GM10266 (cell line): ENCODE measurements at regions not wholly inside any gene's neighbourhood (a gene's known extent, or its start where the extent isn't known, plus 50 kb on each side); places are given as distances from the start of the nearest gene placed in this dataset.

Experiments used
- DNase-seq: peaks from one replicate; pipeline ENCODE4 v3.0.0; 2012; ENCODE audit errors: extremely low spot score
- TF ChIP-seq, protein P1 (sequence below): IDR thresholded peaks from 2 replicates; pipeline ENCODE4 v1.5.1; 2012; ENCODE audit warnings: mild to moderate bottlenecking, low read depth; ENCODE audit not compliant: control insufficient read depth, insufficient read depth; ENCODE audit errors: missing control alignments

DNA sequence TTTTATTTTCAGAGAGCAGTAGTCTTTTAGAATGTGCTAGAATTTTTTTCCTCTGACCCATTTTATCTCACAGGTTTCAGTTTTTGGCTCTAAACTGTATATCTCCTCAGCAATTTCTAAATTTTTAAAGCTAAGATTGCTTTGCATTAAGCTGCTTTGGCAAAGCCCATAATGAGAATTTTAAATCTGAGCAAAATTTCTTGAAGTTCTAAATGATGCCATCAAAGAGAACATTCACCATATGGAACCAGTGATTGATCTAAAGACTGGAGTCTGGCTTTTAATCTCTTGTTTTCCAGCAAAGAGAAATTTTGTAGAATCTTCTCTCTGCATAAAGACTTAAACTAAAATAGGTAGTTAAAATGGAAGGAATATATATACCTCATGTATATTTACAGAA is 313.6 kb downstream of the TBC1D32 start:
- no peak for DNase-seq

DNA sequence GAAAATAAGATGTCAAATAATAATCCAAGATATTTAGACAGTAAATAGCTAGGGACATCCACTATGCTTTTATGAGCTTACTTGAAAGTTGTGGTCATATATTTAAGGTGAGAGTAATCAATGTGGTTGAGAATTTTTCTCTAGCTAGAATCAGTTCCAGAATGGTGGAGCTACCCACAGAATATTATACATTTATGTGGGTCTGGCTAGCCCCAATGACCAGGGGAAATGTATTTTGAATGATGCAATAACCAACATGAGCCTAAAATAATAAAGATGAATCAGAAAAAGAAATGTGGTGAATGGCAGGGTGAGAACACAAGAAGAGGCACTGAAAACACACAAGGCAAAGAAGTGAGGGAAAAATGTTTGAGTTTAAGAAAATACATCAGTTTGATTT is 325.7 kb downstream of the TBC1D32 start:
- TF ChIP-seq, protein P1, sequence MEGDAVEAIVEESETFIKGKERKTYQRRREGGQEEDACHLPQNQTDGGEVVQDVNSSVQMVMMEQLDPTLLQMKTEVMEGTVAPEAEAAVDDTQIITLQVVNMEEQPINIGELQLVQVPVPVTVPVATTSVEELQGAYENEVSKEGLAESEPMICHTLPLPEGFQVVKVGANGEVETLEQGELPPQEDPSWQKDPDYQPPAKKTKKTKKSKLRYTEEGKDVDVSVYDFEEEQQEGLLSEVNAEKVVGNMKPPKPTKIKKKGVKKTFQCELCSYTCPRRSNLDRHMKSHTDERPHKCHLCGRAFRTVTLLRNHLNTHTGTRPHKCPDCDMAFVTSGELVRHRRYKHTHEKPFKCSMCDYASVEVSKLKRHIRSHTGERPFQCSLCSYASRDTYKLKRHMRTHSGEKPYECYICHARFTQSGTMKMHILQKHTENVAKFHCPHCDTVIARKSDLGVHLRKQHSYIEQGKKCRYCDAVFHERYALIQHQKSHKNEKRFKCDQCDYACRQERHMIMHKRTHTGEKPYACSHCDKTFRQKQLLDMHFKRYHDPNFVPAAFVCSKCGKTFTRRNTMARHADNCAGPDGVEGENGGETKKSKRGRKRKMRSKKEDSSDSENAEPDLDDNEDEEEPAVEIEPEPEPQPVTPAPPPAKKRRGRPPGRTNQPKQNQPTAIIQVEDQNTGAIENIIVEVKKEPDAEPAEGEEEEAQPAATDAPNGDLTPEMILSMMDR = no peak
- no peak for DNase-seq

More for the DNA sequence above, 313.6 kb downstream of the TBC1D32 start:
- TF ChIP-seq, protein P1 = no peak

DNA sequence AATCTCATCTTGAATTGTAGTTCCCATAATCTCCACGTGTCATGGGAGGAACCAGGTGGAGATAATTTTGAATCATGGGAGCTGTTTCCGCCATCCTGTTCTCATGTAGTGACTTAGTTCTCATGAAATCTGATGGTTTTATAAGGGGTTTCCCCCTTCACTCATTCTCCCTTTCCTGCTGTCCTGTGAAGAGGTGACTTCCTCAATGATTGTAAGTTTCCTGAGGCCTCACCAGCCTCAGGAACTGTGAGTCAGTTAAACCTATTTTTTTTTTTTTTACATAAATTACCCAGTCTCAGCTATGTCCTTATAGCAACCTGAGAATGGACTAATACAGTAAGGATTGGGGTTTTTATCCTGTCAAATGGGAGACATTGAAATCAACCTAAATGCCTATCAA is 328.3 kb downstream of the TBC1D32 start:
- DNase-seq = no peak
- TF ChIP-seq, protein P1 = no peak

DNA sequence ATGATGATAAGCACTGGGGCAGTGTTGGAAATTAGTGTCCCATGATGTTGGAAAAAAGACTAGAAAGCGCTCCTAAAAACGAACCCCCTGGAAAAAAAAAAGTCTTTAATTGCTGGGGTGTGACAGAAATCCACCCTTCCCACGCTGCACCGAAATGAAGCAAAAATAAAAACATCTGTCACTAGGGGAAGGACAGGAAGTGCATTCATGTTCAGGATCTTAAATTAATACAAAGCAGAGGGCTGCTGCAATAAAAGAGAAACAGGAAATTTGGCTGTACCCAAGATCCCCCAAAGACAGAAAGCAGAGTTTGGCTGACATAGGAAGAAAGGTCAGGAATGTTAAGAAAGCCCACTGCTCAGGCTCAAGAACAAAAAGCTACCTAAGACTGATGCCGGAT is 333.9 kb downstream of the TBC1D32 start:
- TF ChIP-seq, protein P1 = no peak
- DNase-seq = no peak

DNA sequence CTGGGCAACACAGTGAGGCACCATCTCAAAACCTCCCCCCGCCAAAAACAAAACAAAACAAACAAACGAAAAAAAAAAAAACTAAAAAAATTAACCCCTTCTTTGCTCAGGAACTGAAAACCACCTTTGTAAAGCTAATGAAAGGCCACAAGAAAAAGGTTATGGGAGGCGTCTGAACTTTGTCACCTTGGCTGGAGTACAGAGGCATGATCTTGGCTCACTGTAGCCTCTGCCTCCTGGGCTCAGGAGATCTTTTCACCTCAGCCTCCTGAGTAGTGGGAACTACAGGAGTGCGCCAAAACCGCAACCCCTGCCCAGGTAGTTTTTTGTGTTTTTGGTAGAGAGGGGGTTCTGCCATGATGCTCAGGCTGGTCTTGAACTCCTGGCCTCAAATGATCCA is 337.9 kb downstream of the TBC1D32 start:
- TF ChIP-seq, protein P1 = no peak
- DNase-seq = no peak

DNA sequence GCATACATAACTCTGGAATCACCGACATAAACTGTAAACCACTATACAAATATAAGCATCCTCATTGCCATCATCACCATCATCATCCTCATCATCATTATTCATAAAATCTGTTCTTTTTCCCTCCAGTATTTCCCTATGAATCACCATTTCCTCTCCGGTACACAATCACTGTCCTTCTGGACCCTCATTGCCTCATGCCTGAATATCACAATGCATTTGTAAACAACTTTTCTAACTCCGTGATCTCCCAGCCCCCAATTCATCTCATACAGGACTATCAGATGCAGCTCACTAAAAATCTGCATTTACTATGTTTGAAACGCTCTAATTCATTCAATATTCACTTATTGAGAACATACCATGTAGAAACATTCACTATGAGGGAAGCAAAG is 339.7 kb downstream of the TBC1D32 start:
- DNase-seq = no peak
- TF ChIP-seq, protein P1 = no peak

DNA sequence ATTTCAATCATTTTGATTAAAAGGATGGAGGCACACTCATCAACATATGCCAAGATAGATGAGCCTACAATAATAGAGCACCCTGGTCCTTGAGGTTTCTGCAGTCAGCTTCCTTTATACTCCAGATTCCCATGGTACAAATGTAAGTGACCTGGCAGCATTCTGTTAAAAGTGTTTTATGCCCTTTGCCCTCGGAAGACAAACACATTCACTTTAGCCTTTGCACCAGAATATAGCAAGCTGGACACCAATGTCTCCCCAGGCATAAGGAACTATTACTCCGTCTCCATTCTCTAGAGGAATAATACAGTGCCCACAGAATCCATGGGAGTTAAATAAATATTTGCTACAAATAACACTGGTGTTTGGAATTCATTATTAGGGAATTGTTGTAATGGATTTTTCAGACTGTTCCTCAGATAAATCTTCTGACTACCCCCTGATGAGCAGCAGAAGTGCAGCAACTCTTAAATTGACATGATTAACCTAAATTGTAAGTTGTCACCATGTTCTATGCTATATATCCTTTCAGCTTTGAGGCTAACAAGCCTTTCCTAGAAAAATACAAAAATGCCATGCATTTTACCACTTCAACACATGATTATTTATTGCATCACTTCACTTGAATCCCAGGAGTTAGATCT is 340.2 kb downstream of the TBC1D32 start:
- TF ChIP-seq, protein P1 = no peak

More for the DNA sequence above, 340.2 kb downstream of the TBC1D32 start:
- DNase-seq = no peak
